PC-9 (cell line): ENCODE measurements at regions not wholly inside any gene's neighbourhood (a gene's known extent, or its start where the extent isn't known, plus 50 kb on each side); places are given as distances from the start of the nearest gene placed in this dataset.

ENCODE experiments used
- EZH2 ChIP-seq: fragments of 200-600 bp; sonication (generic); IDR thresholded peaks from 2 replicates; pipeline ENCODE4 v1.8.0; 2017; ENCODE audit warnings: antibody characterized with exemption, low read depth
- TF ChIP-seq, protein P1 (sequence below): fragments of 200-600 bp; sonication (generic); conservative IDR thresholded peaks from 2 replicates; pipeline ENCODE4 v1.6.1; 2017; ENCODE audit warnings: mixed run types, antibody characterized with exemption, mild to moderate bottlenecking, moderate library complexity

DNA sequence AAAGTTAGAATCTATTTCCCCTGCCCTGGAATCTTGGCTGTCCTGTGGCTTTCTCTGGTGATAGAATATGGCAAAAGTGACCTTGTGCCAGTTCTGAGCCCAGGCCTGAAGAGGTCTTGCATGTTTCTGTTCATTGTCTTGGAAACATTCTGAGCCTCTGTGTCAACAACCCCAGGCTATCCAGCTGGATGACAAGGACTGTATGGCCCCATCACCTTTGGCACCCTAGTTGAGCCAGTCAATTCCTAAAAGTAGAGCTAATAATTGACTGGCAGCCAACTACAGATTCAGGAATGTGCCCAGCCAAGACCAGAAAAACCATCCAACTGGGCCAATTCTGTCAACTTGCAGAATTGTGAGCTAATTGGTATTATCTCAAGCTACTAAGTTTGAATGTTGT, 514.1 kb upstream of the LARGE1 start:
- TF ChIP-seq, protein P1, sequence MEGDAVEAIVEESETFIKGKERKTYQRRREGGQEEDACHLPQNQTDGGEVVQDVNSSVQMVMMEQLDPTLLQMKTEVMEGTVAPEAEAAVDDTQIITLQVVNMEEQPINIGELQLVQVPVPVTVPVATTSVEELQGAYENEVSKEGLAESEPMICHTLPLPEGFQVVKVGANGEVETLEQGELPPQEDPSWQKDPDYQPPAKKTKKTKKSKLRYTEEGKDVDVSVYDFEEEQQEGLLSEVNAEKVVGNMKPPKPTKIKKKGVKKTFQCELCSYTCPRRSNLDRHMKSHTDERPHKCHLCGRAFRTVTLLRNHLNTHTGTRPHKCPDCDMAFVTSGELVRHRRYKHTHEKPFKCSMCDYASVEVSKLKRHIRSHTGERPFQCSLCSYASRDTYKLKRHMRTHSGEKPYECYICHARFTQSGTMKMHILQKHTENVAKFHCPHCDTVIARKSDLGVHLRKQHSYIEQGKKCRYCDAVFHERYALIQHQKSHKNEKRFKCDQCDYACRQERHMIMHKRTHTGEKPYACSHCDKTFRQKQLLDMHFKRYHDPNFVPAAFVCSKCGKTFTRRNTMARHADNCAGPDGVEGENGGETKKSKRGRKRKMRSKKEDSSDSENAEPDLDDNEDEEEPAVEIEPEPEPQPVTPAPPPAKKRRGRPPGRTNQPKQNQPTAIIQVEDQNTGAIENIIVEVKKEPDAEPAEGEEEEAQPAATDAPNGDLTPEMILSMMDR, result no peak
- no peak for TF ChIP-seq EZH2
